IMR-90 (cell line): ENCODE measurements at regions not wholly inside any gene's neighbourhood (a gene's known extent, or its start where the extent isn't known, plus 50 kb on each side); places are given as distances from the start of the nearest gene placed in this dataset.

Experiments used
- ATAC-seq: fragments of 200-7000 bp; cut with Tn5 transposase; 2 replicates; pipeline ENCODE4 v1.9.1; 2020; ENCODE audit warnings: low read depth, mild to moderate bottlenecking, moderate library complexity
- BruUV-seq: library from RNA; stranded (reverse); fragments of 400-500 nt; replicated peaks from 2 replicates; lab custom pipeline; 2021; lab: Mats Ljungman, UMichigan
- CTCF ChIA-PET: fragments of 300-600 bp; formaldehyde crosslinking; extraction: SDS; loops from one replicate; lab custom pipeline; 2021; ENCODE audit warnings: antibody characterized with exemption; lab: Yijun Ruan, JAX
- POLR2A ChIA-PET: fragments of 300-600 bp; sonication (Branson Sonifier 250); formaldehyde crosslinking; loops from one replicate; lab custom pipeline; 2022; ENCODE audit warnings: antibody characterized with exemption; ENCODE audit not compliant: unreplicated experiment; lab: Charles Lee
- DNase-seq: peaks from one replicate; pipeline ENCODE4 v3.0.0; 2013
- H2AFZ ChIP-seq: replicated peaks from 2 replicates; pipeline ENCODE3; 2013; ENCODE audit warnings: low read length, mild to moderate bottlenecking; ENCODE audit not compliant: poor library complexity
- H2AK5ac ChIP-seq: 2 replicates; pipeline ENCODE4 v1.6.1; 2013; ENCODE audit warnings: low read depth, low read length, inconsistent platforms
- H2AK9ac ChIP-seq: replicated peaks from 2 replicates; pipeline ENCODE3; 2013; ENCODE audit warnings: mild to moderate bottlenecking, low read depth, low read length, moderate library complexity; ENCODE audit not compliant: poor library complexity
- H2BK120ac ChIP-seq: 2 replicates; pipeline ENCODE4 v1.6.1; 2013; ENCODE audit warnings: low read depth, low read length, inconsistent platforms
- H2BK15ac ChIP-seq: 3 replicates; pipeline ENCODE4 v1.6.1; 2013; ENCODE audit warnings: low read depth, low read length, inconsistent platforms
- H2BK20ac ChIP-seq: 2 replicates; pipeline ENCODE4 v1.6.1; 2013; ENCODE audit warnings: low read depth, mild to moderate bottlenecking, inconsistent platforms, low read length, moderate library complexity
- H2BK5ac ChIP-seq: 2 replicates; pipeline ENCODE4 v1.6.1; 2013; ENCODE audit warnings: mild to moderate bottlenecking, low read depth, low read length, inconsistent platforms; ENCODE audit not compliant: poor library complexity, severe bottlenecking
- H3K14ac ChIP-seq: replicated peaks from 2 replicates; pipeline ENCODE4 v1.6.1; 2013; ENCODE audit warnings: low read depth, low read length, inconsistent platforms
- H3K18ac ChIP-seq: 2 replicates; pipeline ENCODE4 v1.6.1; 2013; ENCODE audit warnings: low read depth, low read length, control low read depth
- H3K23ac ChIP-seq: 2 replicates; pipeline ENCODE4 v1.6.1; 2013; ENCODE audit warnings: low read depth, low read length, inconsistent platforms
- H3K27ac ChIP-seq: 2 replicates; pipeline ENCODE4 v1.5.1; 2013; ENCODE audit warnings: mild to moderate bottlenecking, control low read depth, low read length; ENCODE audit not compliant: insufficient read depth
- H3K27me3 ChIP-seq: 2 replicates; pipeline ENCODE4 v1.6.1; 2013; ENCODE audit warnings: low read length; ENCODE audit not compliant: control insufficient read depth, insufficient read depth
- H3K36me3 ChIP-seq: 2 replicates; pipeline ENCODE4 v1.6.1; 2013; ENCODE audit warnings: low read length, mixed read lengths; ENCODE audit not compliant: control insufficient read depth, insufficient read depth
- H3K4ac ChIP-seq: 2 replicates; pipeline ENCODE4 v1.6.1; 2013; ENCODE audit warnings: low read depth, low read length, inconsistent platforms
- H3K4me1 ChIP-seq: 2 replicates; pipeline ENCODE4 v1.6.1; 2013; ENCODE audit warnings: low read length, mixed read lengths; ENCODE audit not compliant: control insufficient read depth, insufficient read depth
- H3K4me2 ChIP-seq: 2 replicates; pipeline ENCODE4 v1.6.1; 2013; ENCODE audit warnings: low read depth, mild to moderate bottlenecking, control low read depth, low read length, moderate library complexity
- H3K4me3 ChIP-seq: 2 replicates; pipeline ENCODE4 v1.5.1; 2013; ENCODE audit warnings: low read depth, mild to moderate bottlenecking, control low read depth, low read length, moderate library complexity; ENCODE audit not compliant: insufficient read depth
- H3K56ac ChIP-seq: 2 replicates; pipeline ENCODE4 v1.6.1; 2013; ENCODE audit warnings: low read length, inconsistent platforms; ENCODE audit not compliant: insufficient read depth; ENCODE audit errors: extremely low read depth
- H3K79me1 ChIP-seq, 2 experiments: 2 replicates each; pipeline ENCODE4 v1.6.1; 2013; ENCODE audit warnings: low read length in 2 of 2, inconsistent platforms in 1 of 2, low read depth in 1 of 2
- H3K9ac ChIP-seq: 2 replicates; pipeline ENCODE4 v1.6.1; 2013; ENCODE audit warnings: low read depth, low read length, control low read depth
- H3K9me1 ChIP-seq: 2 replicates; pipeline ENCODE4 v1.6.1; 2013; ENCODE audit warnings: low read length, inconsistent platforms; ENCODE audit not compliant: insufficient read depth
- H3K9me3 ChIP-seq: 2 replicates; pipeline ENCODE4 v1.6.1; 2013; ENCODE audit warnings: low read length; ENCODE audit not compliant: control insufficient read depth, insufficient read depth
- H4K20me1 ChIP-seq: 2 replicates; pipeline ENCODE4 v1.6.1; 2013; ENCODE audit warnings: low read length, inconsistent platforms; ENCODE audit not compliant: insufficient read depth
- H4K5ac ChIP-seq: 2 replicates; pipeline ENCODE4 v1.6.1; 2013; ENCODE audit warnings: mild to moderate bottlenecking, low read depth, low read length, control low read depth
- H4K8ac ChIP-seq, 2 experiments: 2 replicates each; pipeline ENCODE4 v1.6.1; 2013; ENCODE audit warnings: low read depth in 2 of 2, low read length in 2 of 2, control low read depth in 1 of 2, inconsistent platforms in 1 of 2
- H4K91ac ChIP-seq: 2 replicates; pipeline ENCODE4 v1.6.1; 2013; ENCODE audit warnings: low read depth, low read length, inconsistent platforms; ENCODE audit not compliant: insufficient read depth
- CEBPB ChIP-seq: IDR thresholded peaks from 2 replicates; pipeline ENCODE4 v1.6.1; 2012; ENCODE audit warnings: low read depth, low read length, improper control_type of control experiment
- MAFK ChIP-seq: IDR thresholded peaks from 2 replicates; pipeline ENCODE4 v1.6.1; 2012; ENCODE audit warnings: low read depth, low read length, improper control_type of control experiment
- MAZ ChIP-seq: IDR thresholded peaks from 2 replicates; pipeline ENCODE4 v1.6.1; 2012; ENCODE audit warnings: low read depth, mild to moderate bottlenecking, low read length, improper control_type of control experiment, moderate library complexity, borderline replicate concordance
- RCOR1 ChIP-seq: IDR thresholded peaks from 2 replicates; pipeline ENCODE4 v1.6.1; 2012; ENCODE audit warnings: mild to moderate bottlenecking, low read length, improper control_type of control experiment; ENCODE audit not compliant: insufficient replicate concordance
- RFX5 ChIP-seq: IDR thresholded peaks from 2 replicates; pipeline ENCODE4 v1.8.0; 2012; ENCODE audit warnings: low read depth, mild to moderate bottlenecking, low read length, moderate library complexity
- SMC3 ChIP-seq: fragments of 150-350 bp; IDR thresholded peaks from 2 replicates; pipeline ENCODE4 v1.6.1; 2016; ENCODE audit warnings: low read depth, mild to moderate bottlenecking, antibody characterized with exemption, low read length, moderate library complexity
- WGBS, 2 experiments: methylation state at CpG; one replicate each; pipeline versions ENCODE4 v1.1.5 to v1.1.7; 2013; ENCODE audit warnings: missing lambda C conversion rate in 2 of 2; ENCODE audit not compliant: insufficient read length in 1 of 2; ENCODE audit errors: extremely low coverage in 2 of 2; 5-methylcytosine and 5-hydroxymethylcytosine counted together
- dilution Hi-C: fragments of 300-500 bp; cut with HindIII; formaldehyde crosslinking; loops from one replicate; pipeline ENCODE4 v1.14.3; 2018; ENCODE audit warnings: low sequenced_read_pairs; ENCODE audit not compliant: unreplicated experiment
- in situ Hi-C: fragments of 300-500 bp; cut with MboI; formaldehyde crosslinking; loops from 3 replicates; pipeline ENCODE4 v1.14.3; 2019; ENCODE audit warnings: low sequenced_read_pairs, inconsistent platforms, mixed read lengths
- intact Hi-C: fragments of 100-400 bp; cut with micrococcal nuclease; formaldehyde crosslinking; loops from 2 replicates; pipeline ENCODE4 v1.10.0; 2022

DNA sequence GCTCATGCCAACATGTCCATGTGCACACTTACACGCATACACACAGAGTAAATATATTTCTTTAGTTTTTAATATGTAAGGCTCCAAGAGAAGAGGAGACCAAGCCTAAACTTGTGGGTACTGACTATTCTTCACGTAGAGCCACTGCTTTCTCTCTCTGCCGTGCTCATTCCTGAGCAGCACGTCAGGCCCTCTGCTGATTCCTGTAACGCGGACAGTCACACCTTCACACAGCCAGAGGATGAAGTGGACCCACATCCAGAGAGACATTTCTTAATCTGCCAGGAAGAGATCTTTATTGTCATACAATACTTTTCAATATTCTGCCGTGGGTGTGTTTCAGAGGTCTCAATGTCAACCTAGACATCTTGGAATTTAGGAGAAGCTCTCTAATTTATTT lies 560.7 kb downstream of the STK39 start:
- Histone ChIP-seq H3K9me3 (no peaks in the 10 kb centered on the region; the same call in 1 of the 2 replicates), H3K79me1 (no peaks in the 10 kb centered on the region), H4K91ac (no peak overlapping the region), H3K23ac (no peak overlapping the region), H4K5ac (no peak overlapping the region), H2AK9ac (no peak overlapping the region), H3K4me1 (no peaks in the 10 kb centered on the region), H2BK15ac (no peak overlapping the region), H3K14ac (no peak overlapping the region), H2AK5ac (no peak overlapping the region), H3K27me3 (no peaks in the 10 kb centered on the region), H3K4me3 (no peak overlapping the region), H2BK20ac (no peak overlapping the region), H3K4me2 (no peak overlapping the region), H2BK120ac (no peak overlapping the region), H3K56ac (no peak overlapping the region), H2BK5ac (no peak overlapping the region), H3K27ac (no peak overlapping the region), H3K9me1 (no peaks in the 10 kb centered on the region), H4K8ac (no peak overlapping the region), H3K4ac (no peak overlapping the region), H3K9ac (no peak overlapping the region), H3K18ac (no peak overlapping the region), H4K20me1 (no peaks in the 10 kb centered on the region), H3K36me3 (no peaks in the 10 kb centered on the region), H2AFZ (no peak overlapping the region)
- no peak for TF ChIP-seq SMC3
- no peak for TF ChIP-seq RCOR1
- no peak for TF ChIP-seq MAZ
- TF ChIP-seq RFX5 = no peak
- TF ChIP-seq CEBPB = no peak
- no peak for TF ChIP-seq MAFK
- no TSS peak for BruUV-seq
- ChIA-PET CTCF (no interaction called here), POLR2A (no interaction called here)
- DNase-seq = no peak
- intact Hi-C loops (no loop called here), in situ Hi-C loops (loop anchor here (25.0 kb wide), 1 partner anchor 426 kb away; no protein-coding TSS in a partner anchor), dilution Hi-C loops (no loop called here)
- no peak for ATAC-seq
- WGBS, 2 experiments = no CpG with 5 or more reads among the region's 7 CpGs
